OCI-LY7 (cell line): ENCODE measurements at regions not wholly inside any gene's neighbourhood (a gene's known extent, or its start where the extent isn't known, plus 50 kb on each side); places are given as distances from the start of the nearest gene placed in this dataset.

Source experiments
- BruUV-seq: library from RNA; stranded (reverse); fragments of 400-500 nt; replicated peaks from 2 replicates; lab custom pipeline; 2021; lab: Mats Ljungman, UMichigan
- CTCF ChIA-PET: fragments of 300-600 bp; sonication (Branson Sonifier 250); formaldehyde crosslinking; loops from one replicate; lab custom pipeline; 2022; ENCODE audit warnings: antibody characterized with exemption; ENCODE audit not compliant: unreplicated experiment; lab: Charles Lee
- POLR2A ChIA-PET: fragments of 300-600 bp; sonication (Branson Sonifier 250); formaldehyde crosslinking; loops from one replicate; lab custom pipeline; 2022; ENCODE audit warnings: antibody characterized with exemption; lab: Charles Lee
- DNase-seq: peaks from one replicate; pipeline ENCODE4 v3.0.0-alpha.2; 2015; ENCODE audit warnings: low spot score
- H2AFZ ChIP-seq: fragments of 200-600 bp; sonication (generic), shearing (Covaris generic); 2 replicates; pipeline ENCODE4 v1.6.1; 2014; ENCODE audit warnings: mild to moderate bottlenecking, antibody characterized with exemption, low read length, moderate library complexity
- H3K27ac ChIP-seq: fragments of 200-600 bp; sonication (generic); 2 replicates; pipeline ENCODE4 v1.5.1; 2014; ENCODE audit warnings: mixed run types, low read depth, mild to moderate bottlenecking, moderate library complexity, low read length, inconsistent platforms; ENCODE audit not compliant: poor library complexity, severe bottlenecking
- H3K36me3 ChIP-seq: fragments of 200-600 bp; sonication (generic); 2 replicates; pipeline ENCODE4 v1.6.1; 2014; ENCODE audit warnings: mild to moderate bottlenecking, antibody characterized with exemption, low read length, moderate library complexity, mixed read lengths; ENCODE audit not compliant: insufficient read depth
- H3K4me1 ChIP-seq: fragments of 200-600 bp; sonication (generic); 2 replicates; pipeline ENCODE4 v1.5.1; 2014; ENCODE audit warnings: mild to moderate bottlenecking, low read length; ENCODE audit not compliant: insufficient read depth, poor library complexity, severe bottlenecking
- H3K4me2 ChIP-seq: fragments of 200-600 bp; sonication (generic); 2 replicates; pipeline ENCODE4 v1.6.1; 2014; ENCODE audit warnings: mild to moderate bottlenecking, low read length
- H3K4me3 ChIP-seq: fragments of 200-600 bp; sonication (generic); 2 replicates; pipeline ENCODE4 v1.5.1; 2014; ENCODE audit warnings: mild to moderate bottlenecking, low read depth, low read length; ENCODE audit not compliant: poor library complexity, severe bottlenecking
- H3K79me2 ChIP-seq: fragments of 200-600 bp; sonication (generic); 2 replicates; pipeline ENCODE4 v1.6.1; 2016; ENCODE audit warnings: low read depth, mild to moderate bottlenecking, low read length, moderate library complexity, mixed read lengths; ENCODE audit not compliant: insufficient read depth
- H3K9me2 ChIP-seq: fragments of 200-600 bp; sonication (generic); 2 replicates; pipeline ENCODE4 v1.6.1; 2016; ENCODE audit warnings: mild to moderate bottlenecking, low read length, mixed read lengths; ENCODE audit not compliant: insufficient read depth
- H3K9me3 ChIP-seq: fragments of 200-600 bp; sonication (generic); 2 replicates; pipeline ENCODE4 v1.6.1; 2014; ENCODE audit warnings: mild to moderate bottlenecking, mixed run types, low read length, mixed read lengths
- H4K20me1 ChIP-seq: fragments of 200-600 bp; sonication (generic); 2 replicates; pipeline ENCODE4 v1.6.1; 2014; ENCODE audit warnings: mild to moderate bottlenecking, antibody characterized with exemption, low read length, moderate library complexity, mixed read lengths; ENCODE audit not compliant: insufficient read depth
- EZH2phosphoT487 ChIP-seq: fragments of 200-600 bp; sonication (generic); IDR thresholded peaks from 2 replicates; pipeline ENCODE4 v1.6.1; 2018; ENCODE audit warnings: low read depth, borderline replicate concordance, mild to moderate bottlenecking, mixed run types, antibody characterized with exemption, low read length, moderate library complexity, mixed read lengths
- intact Hi-C: fragments of 100-400 bp; cut with micrococcal nuclease; formaldehyde crosslinking; loops from one replicate; pipeline ENCODE4 v1.10.0; 2022; ENCODE audit not compliant: unreplicated experiment
- TF ChIP-seq, protein P1 (sequence below): fragments of 200-600 bp; sonication (generic); conservative IDR thresholded peaks from 2 replicates; pipeline ENCODE4 v1.5.1; 2014; ENCODE audit warnings: mild to moderate bottlenecking, antibody characterized with exemption, low read length, moderate library complexity, mixed read lengths

- POLR2A ChIA-PET: interaction anchor here (1.0 kb wide), 1 partner anchor 9 kb away, joined by 3 read pairs; no protein-coding TSS in a partner anchor
- no peaks in the 10 kb centered on the region for H3K36me3 ChIP-seq
- no peak overlapping the region for H2AFZ ChIP-seq
- no peaks in the 10 kb centered on the region for H3K79me2 ChIP-seq
- H3K27ac ChIP-seq: no peak overlapping the region
- no peak overlapping the region for H3K4me2 ChIP-seq
- no peaks in the 10 kb centered on the region for H4K20me1 ChIP-seq
- no TSS peak for BruUV-seq
- DNase-seq: no peak
- intact Hi-C loops: no loop called here
- CTCF ChIA-PET: no interaction called here
- no peaks in the 10 kb centered on the region for H3K9me2 ChIP-seq
- H3K4me3 ChIP-seq: no peak overlapping the region
- TF ChIP-seq, protein P1, sequence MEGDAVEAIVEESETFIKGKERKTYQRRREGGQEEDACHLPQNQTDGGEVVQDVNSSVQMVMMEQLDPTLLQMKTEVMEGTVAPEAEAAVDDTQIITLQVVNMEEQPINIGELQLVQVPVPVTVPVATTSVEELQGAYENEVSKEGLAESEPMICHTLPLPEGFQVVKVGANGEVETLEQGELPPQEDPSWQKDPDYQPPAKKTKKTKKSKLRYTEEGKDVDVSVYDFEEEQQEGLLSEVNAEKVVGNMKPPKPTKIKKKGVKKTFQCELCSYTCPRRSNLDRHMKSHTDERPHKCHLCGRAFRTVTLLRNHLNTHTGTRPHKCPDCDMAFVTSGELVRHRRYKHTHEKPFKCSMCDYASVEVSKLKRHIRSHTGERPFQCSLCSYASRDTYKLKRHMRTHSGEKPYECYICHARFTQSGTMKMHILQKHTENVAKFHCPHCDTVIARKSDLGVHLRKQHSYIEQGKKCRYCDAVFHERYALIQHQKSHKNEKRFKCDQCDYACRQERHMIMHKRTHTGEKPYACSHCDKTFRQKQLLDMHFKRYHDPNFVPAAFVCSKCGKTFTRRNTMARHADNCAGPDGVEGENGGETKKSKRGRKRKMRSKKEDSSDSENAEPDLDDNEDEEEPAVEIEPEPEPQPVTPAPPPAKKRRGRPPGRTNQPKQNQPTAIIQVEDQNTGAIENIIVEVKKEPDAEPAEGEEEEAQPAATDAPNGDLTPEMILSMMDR: no peak
- TF ChIP-seq EZH2phosphoT487: no peak
- no peaks in the 10 kb centered on the region for H3K9me3 ChIP-seq
- H3K4me1 ChIP-seq: no peaks in the 10 kb centered on the region
Observed at GRCh38 chr5:85109616-85110015, 724.9 kb upstream of the EDIL3 start.

- Histone ChIP-seq H3K4me3 (no peak overlapping the region), H3K36me3 (no peaks in the 10 kb centered on the region), H3K27ac (no peak overlapping the region), H2AFZ (no peak overlapping the region), H3K79me2 (no peaks in the 10 kb centered on the region), H3K4me2 (no peak overlapping the region), H4K20me1 (no peaks in the 10 kb centered on the region), H3K4me1 (no peaks in the 10 kb centered on the region), H3K9me2 (no peaks in the 10 kb centered on the region), H3K9me3 (no peaks in the 10 kb centered on the region)
- CTCF ChIA-PET: no interaction called here
- POLR2A ChIA-PET: no interaction called here
- no TSS peak for BruUV-seq
- DNase-seq: no peak
- intact Hi-C loops: no loop called here
- TF ChIP-seq, protein P1: no peak
- no peak for TF ChIP-seq EZH2phosphoT487
Observed at GRCh38 chr5:85132269-85132668, 747.6 kb upstream of the EDIL3 start.

DNA sequence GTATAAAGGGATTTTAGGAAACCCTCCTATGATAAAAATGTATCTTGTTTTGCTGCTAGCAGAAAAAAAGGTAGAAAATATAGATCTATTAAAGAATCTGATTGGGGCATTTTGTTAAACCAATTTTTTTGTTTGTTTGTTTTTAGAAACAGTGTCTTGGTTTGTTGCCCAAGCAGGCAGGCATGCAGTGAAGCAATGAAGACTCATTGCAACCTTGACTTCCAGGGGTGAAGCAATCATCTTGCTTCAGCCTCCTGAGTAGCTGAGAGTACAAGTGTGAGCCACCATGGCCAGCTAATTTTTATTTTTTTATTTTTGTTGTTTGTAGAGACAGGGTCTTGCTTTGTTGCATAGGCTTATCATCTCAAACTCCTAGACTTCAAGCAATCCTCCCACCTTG is 755.8 kb upstream of the EDIL3 start:
- Histone ChIP-seq H3K4me1 (no peaks in the 10 kb centered on the region), H3K36me3 (no peaks in the 10 kb centered on the region), H3K9me3 (no peaks in the 10 kb centered on the region), H3K79me2 (no peaks in the 10 kb centered on the region), H3K9me2 (no peaks in the 10 kb centered on the region), H3K27ac (no peak overlapping the region), H2AFZ (no peak overlapping the region), H3K4me3 (no peak overlapping the region), H3K4me2 (no peak overlapping the region), H4K20me1 (no peaks in the 10 kb centered on the region)
- TF ChIP-seq EZH2phosphoT487: no peak
- TF ChIP-seq, protein P1: no peak
- no peak for DNase-seq
- ChIA-PET CTCF (no interaction called here), POLR2A (interaction anchor here (0.5 kb wide), 1 partner anchor 1052 kb away, joined by 3 read pairs; no protein-coding TSS in a partner anchor)
- no TSS peak for BruUV-seq
- intact Hi-C loops: no loop called here
